GM12878 (cell line): ENCODE measurements at regions not wholly inside any gene's neighbourhood (a gene's known extent, or its start where the extent isn't known, plus 50 kb on each side); places are given as distances from the start of the nearest gene placed in this dataset.

ENCODE experiments used
- CREB1 ChIP-seq: IDR thresholded peaks from 2 replicates; pipeline ENCODE4 v1.6.1; 2012; ENCODE audit warnings: low read depth, mild to moderate bottlenecking, inconsistent platforms
- CTCF ChIP-seq, 3 experiments: IDR thresholded peaks in 2 of 3; conservative IDR thresholded peaks in 1 of 3; 2 replicates each; pipeline ENCODE4 v1.5.1; 2011; ENCODE audit warnings: low read depth in 3 of 3, low read length in 3 of 3, mild to moderate bottlenecking in 3 of 3, control low read depth in 2 of 3, moderate library complexity in 2 of 3, inconsistent platforms in 1 of 3, mixed read lengths in 1 of 3; ENCODE audit not compliant: control insufficient read depth in 2 of 3, insufficient read depth in 1 of 3; ENCODE audit errors: extremely low read depth in 1 of 3
- DPF2 ChIP-seq: fragments of 450-650 bp; IDR thresholded peaks from 2 replicates; pipeline ENCODE4 v1.6.1; 2017; ENCODE audit warnings: mild to moderate bottlenecking
- GATAD2B ChIP-seq: fragments of 450-650 bp; conservative IDR thresholded peaks from 2 replicates; pipeline ENCODE4 v1.6.1; 2017; ENCODE audit warnings: low read depth, mild to moderate bottlenecking, moderate library complexity
- POLR2A ChIP-seq: IDR thresholded peaks from 2 replicates; pipeline ENCODE4 v1.6.1; 2011; ENCODE audit warnings: low read depth, mild to moderate bottlenecking, low read length
- POLR2AphosphoS5 ChIP-seq: IDR thresholded peaks from 2 replicates; pipeline ENCODE4 v1.6.1; 2011; ENCODE audit warnings: mild to moderate bottlenecking, low read length, inconsistent platforms
- RFX5 ChIP-seq: IDR thresholded peaks from 2 replicates; pipeline ENCODE4 v1.6.1; 2011; ENCODE audit warnings: low read depth, low read length, improper control_type of control experiment
- ZNF24 ChIP-seq: fragments of 450-650 bp; IDR thresholded peaks from 2 replicates; pipeline ENCODE4 v1.6.1; 2017; ENCODE audit warnings: antibody characterized with exemption, mild to moderate bottlenecking

- TF ChIP-seq DPF2 (no peak), POLR2A (no peak), POLR2AphosphoS5 (no peak), CTCF (IDR thresholded peaks at IDR 0.05 in 2 of 3, conservative IDR thresholded peaks at IDR 0.05 in 1 of 3; ENCODE audit: control insufficient read depth in 2 of 3, extremely low read depth in 1 of 3, insufficient read depth in 1 of 3, low read depth in 3 of 3, low read length in 3 of 3) (no peak), RFX5 (no peak), GATAD2B (no peak), CREB1 (no peak), ZNF24 (no peak)
These were observed 80.1 kb upstream of the PPP1R3A start for GRCh38 chr7:113998934-113999333.
